Activated CD4-positive, CD25-positive, alpha-beta regulatory T cell treated with anti-CD3 and anti-CD28 coated beads, Interleukin-2, amount 50 U/mL, for 72 hours (primary cell): ENCODE measurements at regions not wholly inside any gene's neighbourhood (a gene's known extent, or its start where the extent isn't known, plus 50 kb on each side); places are given as distances from the start of the nearest gene placed in this dataset.

Source experiments
- DNase-seq: peaks from one replicate; pipeline ENCODE4 v3.0.0; 2021

DNA sequence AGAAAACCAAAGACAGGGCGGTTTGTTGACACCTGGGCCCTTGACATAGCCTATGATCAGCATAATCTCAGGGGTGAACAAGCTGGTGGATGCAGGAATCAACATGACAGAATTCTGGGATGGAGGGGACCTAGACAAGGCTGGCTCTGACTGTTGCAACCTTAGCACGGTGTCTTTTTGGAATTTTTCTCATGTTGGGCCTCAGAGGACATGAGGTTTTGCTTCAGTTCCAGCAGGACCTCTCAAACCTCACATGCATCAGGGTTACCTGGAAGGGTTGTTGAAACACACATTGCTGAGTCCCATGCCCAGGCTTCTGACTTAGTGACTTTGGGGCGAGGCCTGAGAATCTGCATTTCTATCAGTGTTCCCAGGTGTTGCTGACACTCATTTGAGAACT lies 345.6 kb upstream of the B3GAT1 start:
- DNase-seq, result no peak

DNA sequence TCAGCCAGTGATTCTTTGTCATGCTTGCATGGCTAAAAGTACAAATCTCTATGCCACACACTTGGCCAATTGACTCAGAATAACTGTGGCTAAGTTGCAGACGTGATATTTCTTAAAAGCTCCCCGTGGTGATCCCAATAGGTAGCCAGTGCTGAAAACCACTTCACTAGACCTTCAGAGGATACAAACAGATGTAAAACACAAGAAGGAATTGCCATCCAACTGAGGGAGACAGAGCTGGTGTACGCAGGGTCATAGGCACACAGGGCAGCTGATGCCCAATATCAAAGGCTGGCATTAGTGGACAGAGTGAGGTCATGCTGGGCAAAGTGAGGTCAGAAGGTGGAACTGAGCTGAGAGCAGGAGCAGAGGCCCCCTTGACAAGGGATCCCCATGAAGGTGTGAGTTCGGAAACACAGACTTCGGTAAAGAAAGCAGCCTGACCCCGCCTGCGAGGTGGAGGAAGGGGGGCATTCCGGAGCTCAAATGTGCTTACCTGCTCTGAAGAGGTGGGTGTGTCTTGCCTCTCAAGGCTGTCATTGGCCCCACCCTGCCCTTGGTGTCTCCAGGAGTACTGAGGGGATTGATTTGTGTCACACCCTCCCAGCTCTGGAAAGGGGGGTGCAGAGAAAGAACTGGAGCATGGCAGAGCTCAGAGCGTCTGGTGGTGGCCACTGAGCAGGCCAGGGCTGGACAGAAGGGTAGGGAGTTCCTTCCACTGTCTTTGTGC lies 344.9 kb upstream of the B3GAT1 start:
- no peak for DNase-seq

DNA sequence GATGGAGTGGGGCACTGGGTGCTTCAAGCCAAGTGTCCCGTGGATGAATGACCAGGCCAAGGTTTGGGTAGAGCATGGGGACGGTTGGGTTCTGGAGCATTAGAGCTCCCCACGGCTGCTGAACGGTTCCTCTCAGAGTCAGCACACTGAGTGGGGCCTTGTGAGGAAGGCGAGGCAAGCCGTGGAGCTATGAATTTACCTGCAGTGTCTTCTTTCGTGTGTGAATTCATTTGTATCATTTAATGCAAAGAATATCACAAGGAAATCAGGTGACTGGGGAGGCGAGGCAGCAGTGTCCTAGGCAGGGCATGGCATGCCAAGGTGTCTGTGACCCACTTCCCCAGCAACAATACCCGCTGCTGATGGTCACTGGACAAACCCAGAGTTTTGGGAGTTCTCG lies 343.5 kb upstream of the B3GAT1 start:
- DNase-seq, result no peak

DNA sequence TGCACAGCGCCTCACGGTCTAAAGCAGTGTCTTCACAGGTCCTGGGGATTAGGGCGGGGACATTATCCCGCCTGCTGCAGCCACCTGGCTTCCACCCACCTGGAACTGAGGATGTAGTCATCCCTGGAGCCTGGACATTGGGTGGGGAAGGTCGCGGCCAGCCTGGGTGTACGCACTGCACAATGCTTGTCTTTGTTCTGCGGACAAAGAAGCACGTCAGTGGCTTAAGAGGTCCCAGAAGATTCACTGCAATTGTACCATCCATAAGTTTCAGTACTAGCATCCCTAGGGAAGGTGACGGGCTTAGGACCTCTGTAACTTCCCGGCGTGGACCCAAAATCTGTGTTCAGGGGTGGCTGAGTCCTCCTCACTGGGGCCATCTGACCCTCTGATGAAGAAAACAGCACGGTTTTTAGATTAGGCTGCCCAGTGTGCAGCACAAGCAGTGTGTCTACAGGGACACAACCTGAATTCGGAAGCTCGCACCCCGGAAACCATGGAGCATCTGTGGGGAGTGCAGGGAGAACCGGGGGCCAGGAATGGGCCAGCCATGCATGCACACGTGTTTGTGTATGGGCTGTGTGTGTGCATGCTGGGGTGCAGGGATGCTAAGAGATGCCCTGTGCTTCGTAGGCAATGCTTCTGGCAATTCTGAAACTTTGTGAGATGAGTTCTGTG lies 342.6 kb upstream of the B3GAT1 start:
- DNase-seq, result no peak

DNA sequence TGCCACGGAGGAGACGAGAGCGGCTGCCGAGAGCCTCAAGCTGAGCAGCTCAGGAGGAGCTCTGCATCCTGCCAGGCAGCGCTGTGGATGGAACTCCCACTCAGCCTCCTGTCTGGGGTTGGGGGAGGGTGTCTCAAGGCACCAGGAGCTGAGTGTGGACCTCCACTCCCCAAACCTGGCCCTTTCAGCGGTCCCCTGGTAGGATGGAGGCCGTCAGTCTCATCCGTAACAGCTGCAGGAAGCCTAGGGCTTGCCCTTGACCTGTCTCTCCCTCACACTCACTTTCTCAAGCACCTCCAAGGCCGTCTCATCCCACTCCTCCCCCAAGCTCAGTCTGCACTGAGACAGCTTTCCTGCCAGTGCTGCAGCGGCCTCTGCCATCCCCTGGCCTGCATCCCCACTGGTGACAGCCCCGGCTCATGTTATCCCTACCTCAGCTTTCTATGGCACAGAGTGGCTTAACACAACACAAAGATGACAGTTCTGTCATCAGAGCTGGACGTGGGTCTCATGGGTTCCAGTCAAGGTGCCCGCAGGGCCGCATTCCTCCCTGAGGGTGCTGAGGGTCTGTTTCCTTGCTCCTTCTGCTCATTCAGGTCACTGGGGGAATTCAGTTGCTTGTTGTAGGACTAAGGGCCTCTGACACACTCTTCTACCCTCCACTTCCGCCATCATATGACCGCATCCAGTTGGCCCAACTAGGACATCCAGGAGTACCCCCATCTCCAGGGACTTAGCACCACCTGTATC lies 341.9 kb upstream of the B3GAT1 start:
- DNase-seq, result no peak

DNA sequence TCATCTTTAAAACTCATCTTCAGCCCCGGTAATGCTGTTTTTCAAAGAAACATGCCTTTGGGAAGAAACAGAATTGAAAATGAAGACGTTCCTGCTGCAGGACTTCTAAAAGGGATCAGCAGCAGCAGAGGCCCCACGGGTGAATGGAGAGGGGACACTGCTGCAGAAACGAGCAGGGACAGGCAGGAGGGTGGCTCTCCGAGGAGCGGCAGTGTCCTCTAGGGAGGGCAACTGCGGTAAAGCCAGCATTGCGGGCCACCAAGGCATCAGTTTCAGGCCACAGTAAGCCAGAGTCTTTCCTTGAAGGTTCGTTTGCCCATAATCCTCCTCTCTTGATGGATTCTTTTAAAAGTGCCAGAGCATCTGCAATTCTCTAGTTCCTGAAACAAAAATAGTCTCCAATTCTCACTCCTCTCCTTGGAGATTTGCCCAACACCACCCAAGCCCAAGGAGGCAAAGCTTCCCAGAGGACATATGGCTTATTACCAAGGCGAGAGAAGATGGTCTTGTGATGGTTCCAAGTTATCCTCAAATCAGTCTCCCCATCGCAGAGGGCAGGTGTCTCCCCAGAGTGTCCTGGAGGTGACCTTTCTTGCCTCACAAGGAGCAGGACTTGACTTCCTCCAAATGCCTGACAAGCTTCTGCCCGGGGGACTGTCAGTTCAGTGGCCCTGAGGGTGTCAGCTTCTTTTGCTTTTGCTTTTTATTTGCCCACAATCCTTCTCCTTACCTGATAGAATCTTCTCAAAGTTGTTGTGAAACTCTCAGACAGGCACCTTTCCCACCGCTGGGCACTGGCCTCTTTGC lies 341.1 kb upstream of the B3GAT1 start:
- DNase-seq, result no peak

DNA sequence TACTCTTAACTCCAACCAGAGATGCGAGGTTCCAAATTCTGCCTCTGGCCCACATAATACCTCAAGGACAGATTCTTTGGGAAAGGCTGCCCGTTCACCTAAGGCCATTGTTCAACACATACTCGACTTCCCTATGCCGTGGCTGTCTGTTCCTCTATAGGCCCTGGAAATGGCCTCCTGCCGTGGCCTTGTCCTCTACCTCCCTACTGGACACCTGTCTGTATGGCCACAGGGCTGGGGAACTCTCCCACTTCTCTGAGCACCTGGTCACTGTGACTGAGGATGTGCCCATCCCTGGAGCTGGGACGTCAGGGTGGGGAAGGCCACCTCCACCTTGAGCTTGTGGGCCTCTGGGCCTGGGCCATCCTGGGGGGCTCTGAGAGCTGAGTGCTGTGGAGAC lies 340.5 kb upstream of the B3GAT1 start:
- DNase-seq, result no peak

DNA sequence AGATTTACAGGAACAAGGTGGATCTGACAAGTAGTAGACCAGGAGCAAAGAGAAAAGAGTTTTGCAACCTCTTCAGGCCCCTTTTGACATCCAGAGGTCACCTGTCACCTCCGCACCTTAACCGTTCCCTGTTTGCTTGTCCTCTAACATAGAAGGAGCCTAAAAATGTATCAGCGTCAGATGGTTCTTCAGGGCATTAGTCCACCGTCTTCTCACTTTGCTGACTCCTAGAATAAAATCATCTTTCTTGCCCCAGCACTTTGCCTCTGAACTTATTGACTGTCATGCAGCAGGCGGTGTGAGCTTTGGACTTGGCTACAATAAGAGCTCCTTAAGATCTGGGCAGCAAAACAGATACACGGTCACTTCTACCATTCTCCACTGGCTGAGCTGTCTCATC lies 339.7 kb upstream of the B3GAT1 start:
- no peak for DNase-seq

DNA sequence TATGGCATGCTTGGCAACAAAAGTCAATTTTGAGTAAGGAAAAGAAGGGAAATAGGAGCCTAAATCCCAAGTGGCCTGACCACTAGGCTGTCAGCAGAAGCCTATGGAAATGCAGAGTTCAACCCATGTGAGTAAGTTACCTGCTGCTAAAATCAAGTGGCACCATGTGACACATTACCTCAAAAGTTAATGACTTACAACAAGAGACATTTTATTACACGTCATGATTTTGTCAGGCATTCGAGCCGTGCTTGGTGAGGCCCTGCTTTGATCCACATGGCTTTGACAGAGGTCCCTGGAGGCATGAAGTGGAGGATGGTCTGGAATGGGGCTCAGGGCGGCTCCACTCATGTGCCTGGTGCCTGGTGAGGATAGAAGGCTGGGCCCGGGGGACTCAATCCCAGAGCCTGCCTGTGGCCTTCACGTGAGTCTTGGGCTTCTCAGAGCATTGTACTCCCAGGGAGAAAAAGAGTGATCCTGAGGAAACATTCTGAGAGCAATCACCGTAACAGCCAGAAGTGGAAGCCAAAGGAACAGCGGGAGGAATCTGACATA lies 339.1 kb upstream of the B3GAT1 start:
- no peak for DNase-seq

DNA sequence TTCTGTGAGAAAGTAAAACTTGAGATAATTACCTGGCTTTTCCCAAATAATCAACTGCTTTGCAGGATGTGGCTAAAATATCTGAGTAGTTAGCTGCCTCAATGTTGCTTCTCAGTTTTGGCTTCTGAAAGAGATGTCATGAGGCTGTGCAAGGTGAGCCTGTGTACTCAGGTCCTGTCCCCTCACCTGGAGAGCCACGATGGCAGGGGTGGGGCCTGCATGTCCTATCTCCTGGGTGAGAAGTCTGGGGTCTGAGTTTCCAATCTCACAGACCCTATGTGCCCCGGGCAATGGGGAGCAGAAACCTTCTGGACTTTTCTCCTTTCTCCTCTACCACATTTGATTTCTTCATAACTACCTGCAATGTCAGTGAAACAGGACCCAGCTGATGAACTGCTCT lies 338.6 kb upstream of the B3GAT1 start:
- no peak for DNase-seq

DNA sequence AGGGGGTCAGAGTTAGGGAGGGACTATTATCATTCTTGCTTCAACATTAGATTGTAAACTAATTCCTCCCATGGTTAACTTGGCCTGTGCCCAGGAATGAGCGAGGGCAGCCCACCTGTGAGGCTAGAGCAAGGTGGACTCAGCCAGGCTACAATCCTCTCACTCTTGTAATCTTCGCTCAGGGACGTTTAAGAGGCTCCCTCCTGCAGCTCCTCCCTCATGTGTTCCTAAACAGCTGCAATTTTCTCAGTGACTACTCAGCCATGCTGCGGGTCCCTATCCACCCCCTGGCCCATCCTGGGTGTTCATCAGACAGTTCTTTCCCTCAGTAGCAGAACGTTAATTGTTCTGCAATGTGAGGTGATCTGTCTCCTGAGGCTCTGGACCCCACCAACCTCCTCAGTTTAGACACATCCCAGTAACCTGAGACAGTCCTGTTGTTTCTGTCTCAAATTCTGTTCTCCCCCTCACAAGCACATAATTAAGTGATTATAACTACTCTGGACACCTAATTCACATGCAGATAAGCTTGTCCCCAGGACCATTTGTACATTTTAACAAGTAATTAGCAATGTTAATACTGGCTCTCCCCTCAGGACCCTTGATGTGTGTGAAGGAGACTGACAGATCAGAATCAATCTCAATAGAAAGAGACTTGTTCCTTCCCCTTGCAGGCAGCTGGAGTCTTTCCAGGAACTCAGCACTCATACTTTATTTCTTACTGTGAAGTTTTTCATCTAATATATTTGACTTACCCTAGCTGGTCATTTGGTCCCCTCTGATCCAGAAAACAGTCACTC lies 337.2 kb upstream of the B3GAT1 start:
- DNase-seq, result no peak

DNA sequence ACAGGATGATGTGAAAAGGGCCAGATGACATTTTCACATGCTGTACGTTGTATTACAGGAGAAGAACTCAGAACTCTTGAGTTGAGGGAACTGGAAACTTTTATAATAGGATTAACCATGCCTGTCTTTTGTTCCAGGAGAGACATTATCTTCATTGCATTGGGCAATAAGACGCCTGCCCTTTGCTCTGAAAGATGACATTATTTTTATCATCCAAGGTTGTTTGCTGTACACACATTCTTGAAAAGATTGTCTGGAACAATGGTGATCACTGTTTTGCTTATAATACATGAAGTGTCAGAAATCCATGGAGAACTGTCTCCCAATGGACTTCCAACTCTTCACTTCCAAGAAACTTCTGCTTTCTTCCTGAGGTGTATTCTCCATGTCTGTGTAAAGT lies 334.6 kb upstream of the B3GAT1 start:
- DNase-seq, result no peak

DNA sequence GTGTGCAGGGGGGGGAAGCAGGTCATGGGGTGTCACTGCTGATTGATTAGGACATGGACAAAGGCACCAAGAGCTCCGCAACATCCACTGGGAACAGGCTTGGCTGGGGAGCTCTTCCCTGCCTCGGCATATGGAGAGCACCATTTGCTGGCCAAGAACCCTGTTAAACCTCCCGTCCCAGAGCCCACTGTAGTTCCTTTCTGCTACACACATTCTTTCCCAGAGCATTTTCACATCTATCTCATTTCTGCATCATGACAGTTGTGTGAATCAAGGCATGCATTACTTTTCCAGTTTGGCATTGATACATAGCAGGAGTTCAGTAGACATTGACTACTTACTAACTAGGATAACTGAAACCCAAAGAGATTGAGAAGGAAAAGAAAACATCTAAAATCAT lies 333.4 kb upstream of the B3GAT1 start:
- DNase-seq, result no peak

DNA sequence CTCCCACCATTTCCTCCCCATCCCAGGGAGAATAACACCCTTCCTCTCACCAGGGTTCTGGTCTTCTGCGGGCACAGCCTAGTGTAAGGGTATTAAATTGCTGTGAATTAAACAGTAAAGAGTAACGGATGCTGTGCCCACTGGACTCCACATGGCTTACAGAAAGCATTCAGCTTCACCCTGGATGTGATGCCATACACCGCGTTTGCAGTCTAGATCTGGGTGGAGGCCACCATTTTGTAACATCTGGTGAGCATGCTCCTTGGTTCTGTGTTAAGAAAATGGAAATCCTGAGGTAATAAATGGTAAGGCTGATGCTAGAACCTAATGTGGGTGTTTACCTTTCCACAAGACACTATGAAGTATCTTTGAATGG lies 331.8 kb upstream of the B3GAT1 start:
- no peak for DNase-seq

DNA sequence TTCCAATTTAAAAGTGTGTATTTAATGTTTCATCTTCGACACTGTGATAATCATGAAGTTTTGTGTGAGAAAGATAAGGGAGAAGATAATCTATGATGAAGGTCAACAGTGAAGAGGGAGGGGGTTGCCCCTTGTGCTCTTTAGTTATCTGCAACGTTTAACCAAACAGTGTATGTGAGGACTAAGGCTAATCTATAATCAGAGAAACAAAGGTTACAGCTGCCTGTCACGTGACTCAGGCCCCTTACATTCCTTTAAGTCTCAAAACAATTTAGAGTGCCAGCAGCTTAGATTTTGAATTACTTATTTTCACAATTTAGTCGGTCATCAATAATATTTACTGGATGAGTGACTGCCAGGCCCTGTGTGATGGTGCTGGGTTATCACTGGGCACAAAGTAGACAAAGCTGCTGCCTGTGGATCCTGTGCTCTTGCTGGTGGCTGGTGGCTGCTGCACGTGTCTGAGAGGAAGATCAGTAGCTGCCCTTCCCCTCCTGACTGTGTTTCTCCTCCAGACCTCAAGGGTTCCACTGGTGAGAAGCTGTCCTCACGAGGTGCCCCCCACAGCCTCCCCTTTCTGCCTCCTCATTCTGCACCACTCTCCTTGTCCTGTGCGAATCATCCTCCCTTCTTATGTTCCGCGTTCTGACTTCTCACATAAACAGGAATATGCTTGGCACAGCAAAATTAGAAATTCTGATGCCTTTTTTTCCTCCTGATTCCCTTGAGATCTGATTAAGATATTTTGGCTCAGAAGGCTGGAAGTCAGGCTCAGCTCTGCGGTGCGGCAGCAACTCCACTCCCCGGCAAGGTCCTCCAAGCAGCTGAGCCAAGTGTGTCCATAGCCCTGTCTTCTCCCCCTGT lies 331.1 kb upstream of the B3GAT1 start:
- DNase-seq, result no peak

DNA sequence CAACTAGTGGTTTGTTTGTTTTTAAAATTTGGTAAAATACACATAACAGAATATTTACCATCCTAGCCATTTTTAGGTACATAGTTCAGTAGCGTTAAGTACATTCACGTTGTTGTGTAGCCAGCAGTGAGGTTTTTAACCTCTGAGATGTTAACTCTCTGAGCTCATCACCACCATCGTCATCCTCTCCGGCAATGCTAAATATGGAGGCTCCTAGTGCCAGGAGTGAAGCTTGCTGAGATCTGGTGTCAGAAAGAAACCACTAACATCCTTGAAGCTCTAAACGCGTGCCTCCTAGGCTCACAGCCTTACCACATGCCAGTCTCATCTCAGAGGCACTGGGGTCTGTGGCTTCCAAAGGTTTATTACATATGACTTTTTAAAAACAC lies 330.2 kb upstream of the B3GAT1 start:
- DNase-seq, result no peak

DNA sequence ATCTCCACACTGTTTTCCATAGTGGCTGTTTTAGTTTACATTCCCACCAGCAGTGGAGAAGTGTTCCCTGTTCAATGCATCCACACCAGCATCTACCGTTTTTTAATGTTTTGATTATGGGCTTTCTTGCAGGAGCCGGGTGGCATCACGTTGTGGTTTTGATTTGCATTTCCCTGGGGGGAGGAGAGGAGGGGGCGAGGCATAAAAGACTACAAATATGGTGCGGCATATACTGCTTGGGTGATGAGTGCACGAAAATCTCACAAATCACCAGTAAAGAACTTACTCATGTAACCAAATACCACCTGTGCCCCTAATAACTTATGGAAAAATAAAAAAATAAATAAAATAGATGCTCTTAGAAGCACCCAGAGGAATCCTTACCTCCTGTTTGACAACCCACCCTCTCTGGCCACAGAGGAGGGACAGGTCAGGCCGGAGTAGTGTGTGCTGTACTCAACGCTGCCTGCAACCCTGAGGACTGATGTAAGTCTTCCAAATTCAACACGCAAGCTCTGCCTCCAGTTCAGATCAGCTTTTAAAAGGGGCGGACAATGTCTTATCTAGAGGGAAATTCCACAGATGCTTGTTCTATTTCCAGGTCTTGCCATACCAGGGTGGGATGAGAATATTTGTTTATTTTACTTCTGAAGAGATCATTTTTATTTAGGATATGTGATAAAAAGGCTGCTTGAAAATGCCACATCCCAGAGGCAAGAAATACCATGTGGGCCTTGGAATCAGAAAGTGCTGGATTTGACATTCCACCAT lies 329.6 kb upstream of the B3GAT1 start:
- no peak for DNase-seq

DNA sequence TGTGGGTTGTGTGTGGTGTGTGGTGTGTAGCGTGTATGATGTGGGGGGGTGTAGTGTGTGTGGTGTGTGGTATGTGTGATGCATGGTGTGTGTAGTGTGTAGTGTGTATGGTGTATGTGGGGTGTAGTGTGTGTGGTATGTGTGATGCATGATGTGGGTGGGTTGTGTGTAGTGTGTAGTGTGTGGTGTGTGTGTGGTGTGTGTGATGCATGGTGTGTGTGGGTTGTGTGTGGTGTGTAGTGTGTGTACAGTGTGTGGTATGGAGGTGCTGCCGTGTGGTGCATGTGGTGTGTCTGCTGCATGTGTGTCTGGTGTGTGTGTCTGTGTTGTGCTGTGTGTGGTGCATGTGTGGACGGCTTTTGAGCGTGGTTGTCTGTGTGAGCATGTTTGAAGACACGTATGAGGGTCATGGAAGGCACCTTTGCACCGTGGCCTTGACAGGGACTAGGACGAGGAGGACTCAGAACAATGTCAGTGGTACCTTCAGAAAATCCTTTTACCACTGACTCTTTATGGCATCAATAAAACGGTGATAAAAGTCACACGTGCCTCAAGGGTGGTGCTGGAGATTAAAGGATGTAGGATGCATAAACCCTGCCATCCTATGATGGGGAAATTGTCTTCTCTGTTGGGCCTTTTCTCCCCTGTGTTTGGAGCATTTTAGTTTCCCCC lies 328.7 kb upstream of the B3GAT1 start:
- no peak for DNase-seq

DNA sequence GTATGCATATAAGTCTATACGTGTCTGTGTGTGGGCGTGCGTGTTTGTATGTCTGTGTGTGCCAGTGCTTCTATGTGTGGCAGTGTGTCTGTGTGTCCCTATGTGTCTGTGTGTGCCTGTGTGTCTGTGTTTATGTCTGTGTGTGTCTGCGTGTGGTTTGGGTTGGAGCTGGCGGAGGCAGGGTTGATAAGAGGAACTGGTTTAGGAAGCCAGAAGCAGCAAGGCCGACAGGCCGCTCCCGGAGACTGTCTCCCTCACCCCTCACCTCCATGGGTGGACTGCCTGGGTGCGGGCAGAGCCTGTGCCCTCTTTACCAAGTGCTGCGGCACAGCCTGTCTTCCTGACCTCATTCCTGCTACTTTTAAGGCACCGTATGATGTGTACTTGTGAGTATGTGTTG lies 327.1 kb upstream of the B3GAT1 start:
- DNase-seq, result no peak

DNA sequence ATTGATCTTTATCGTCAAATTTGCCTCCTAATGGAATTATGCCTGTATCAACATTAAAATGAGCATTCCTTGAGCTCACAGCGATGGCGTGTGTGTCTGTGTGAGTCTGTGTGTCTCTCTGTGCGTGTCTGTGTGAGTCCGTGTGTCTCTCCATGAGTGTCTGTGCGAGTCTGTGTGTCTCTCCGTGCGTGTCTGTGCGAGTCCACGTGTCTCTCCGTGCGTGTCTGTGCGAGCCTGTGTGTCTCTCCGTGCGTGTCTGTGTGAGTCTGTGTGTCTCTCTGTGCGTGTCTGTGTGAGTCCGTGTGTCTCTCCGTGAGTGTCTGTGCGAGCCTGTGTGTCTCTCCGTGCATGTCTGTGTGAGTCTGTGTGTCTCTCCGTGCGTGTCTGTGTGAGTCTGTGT lies 326.5 kb upstream of the B3GAT1 start:
- DNase-seq, result no peak
